Activated CD8-positive, alpha-beta memory T cell treated with anti-CD3 and anti-CD28 coated beads for 48 hours (primary cell): ENCODE measurements at regions not wholly inside any gene's neighbourhood (a gene's known extent, or its start where the extent isn't known, plus 50 kb on each side); places are given as distances from the start of the nearest gene placed in this dataset.

Experiments used
- DNase-seq, 3 experiments: peaks; one replicate each; pipeline ENCODE4 v3.0.0-alpha.2; 2020; ENCODE audit warnings: low read depth in 2 of 3, low spot score in 2 of 3

DNA sequence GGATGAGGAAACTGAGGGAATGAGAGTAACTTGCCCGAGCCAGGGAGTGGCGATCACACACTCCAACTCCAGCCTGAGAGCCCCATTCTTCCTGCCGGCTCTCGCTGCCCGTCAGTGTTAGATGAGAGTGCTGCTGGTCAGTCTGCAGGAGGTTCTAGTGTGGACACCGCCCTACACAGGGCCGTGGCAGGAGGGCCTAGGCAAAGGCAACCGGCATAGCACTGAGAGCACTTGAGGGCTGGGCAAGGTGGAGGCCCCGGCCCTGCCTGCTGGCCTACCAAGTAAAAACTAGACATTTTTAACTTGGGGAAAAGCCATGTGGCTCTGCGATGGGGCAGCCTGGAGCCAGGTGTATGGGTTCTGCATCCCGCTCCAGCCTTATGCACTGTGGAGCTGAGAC, 354.8 kb downstream of the SEC14L1 start:
- DNase-seq: no peak

DNA sequence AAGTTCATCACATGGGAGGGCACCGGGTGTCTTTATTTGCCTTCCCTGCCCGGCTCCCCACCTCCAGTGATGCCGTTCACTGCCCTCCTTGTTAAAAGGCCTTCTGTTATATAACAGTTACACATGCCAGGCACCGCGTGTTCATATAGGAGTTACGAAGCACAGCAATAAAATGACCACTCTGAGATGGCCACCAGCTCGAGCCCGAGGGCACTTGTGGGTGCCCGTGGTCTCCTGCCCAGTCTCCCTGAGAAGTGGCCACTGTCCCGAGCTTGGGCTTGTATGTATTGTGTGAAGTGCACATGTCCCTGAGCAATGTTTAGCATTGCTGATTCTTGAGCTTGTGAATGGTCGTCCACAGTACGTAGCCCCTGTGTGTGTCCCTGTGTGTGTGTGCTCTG, 355.6 kb downstream of the SEC14L1 start:
- no peak for DNase-seq

GRCh38 chr17:77496831-77497577, 356.2 kb downstream of the SEC14L1 start:
- no peak for DNase-seq

GRCh38 chr17:77497578-77497934, 356.8 kb downstream of the SEC14L1 start:
- no peak for DNase-seq

DNA sequence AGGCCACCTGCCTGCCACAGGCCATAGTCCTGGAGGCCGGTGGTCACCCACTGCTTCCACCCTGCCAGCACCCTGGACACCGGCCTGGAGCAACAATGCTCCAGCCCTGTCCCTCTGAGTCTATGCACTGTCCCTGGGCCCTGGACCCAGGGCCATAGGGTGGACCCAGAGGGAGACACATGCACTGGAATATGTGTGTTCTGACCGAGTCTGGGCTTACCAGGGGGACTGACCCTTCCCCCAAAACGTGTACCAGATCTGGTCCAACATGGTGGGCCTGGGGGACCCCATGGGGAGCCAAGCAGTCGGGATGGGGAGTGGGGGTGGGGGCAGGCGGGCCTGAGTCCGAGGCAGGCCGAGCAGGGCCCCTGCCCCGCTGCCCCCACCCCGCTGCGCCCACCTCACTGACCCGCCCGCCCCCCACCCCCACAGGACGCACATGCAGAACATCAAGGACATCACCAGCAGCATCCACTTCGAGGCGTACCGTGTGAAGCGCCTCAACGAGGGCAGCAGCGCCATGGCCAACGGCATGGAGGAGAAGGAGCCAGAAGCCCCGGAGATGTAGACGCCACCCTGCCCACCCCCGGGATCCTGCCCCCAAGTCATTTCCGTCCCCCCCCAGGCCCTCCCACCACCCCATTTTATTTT, 357.4 kb downstream of the SEC14L1 start:
- no peak for DNase-seq

GRCh38 chr17:77498791-77499698, 358.3 kb downstream of the SEC14L1 start:
- no peak for DNase-seq

GRCh38 chr17:77499699-77500435, 359.1 kb downstream of the SEC14L1 start:
- no peak for DNase-seq

DNA sequence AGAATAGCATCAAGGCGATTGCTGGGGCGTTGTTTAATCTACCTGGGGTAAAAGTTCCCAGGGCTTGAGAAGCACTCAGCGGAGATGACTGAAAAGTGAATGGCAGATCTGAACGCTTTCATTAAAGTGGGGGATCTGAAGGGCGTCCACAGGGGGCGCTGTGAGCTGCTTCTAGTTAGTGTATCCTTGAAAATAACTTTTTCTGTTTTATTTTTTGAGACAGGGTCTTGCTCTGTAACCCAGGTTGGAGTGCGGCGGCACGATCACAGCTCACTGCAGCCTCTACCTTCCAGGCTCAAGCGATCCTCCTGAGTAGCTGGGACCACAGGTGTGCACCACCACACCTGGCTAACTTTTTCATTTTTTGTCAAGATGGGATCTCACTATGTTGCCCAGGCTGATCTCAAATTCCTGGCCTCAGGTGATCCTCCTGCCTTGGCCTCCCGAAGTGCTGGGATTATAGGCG, 360.4 kb downstream of the SEC14L1 start:
- no peak for DNase-seq

DNA sequence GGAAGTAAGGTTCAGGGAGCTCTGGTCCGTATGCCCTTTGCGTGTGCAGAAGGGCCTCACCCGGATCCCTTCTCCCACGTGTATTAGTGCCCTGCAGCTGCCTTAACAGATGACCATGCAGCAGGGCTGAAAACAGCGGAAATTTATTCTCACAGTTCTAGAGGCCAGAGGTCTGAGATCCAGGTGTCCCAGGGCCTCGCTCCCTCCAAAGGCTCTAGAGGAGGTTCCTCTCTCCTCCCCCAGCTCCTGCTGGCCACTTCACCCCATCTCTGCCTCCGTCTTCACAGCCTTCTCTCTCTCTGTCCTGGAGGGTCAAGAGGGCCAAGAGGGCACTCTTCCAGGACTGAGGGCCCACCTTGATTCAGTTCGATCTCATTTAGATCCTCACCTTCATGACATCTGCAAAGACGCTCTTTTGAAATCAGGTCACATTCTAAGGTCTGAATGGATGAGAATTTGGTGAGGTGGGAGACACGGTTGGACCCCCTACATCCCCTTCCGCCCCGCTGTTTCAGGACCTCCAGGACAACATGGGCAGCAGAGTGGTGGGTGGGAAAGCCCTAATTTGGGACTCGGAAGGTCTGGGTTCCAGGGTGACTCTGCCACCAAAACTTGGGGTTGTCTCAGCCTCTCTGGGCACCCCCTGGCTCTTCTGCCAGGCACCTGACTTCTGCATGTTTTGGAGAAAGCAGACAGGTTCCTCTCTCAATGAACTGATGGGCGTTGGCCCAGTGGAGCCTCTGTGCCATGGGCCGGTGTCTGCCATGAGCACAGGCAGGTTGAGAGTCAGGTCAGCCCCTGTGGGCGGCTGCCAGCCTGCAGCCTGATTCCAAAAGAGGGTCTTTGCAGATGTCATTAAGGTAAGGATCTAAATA, 361.2 kb downstream of the SEC14L1 start:
- no peak for DNase-seq

DNA sequence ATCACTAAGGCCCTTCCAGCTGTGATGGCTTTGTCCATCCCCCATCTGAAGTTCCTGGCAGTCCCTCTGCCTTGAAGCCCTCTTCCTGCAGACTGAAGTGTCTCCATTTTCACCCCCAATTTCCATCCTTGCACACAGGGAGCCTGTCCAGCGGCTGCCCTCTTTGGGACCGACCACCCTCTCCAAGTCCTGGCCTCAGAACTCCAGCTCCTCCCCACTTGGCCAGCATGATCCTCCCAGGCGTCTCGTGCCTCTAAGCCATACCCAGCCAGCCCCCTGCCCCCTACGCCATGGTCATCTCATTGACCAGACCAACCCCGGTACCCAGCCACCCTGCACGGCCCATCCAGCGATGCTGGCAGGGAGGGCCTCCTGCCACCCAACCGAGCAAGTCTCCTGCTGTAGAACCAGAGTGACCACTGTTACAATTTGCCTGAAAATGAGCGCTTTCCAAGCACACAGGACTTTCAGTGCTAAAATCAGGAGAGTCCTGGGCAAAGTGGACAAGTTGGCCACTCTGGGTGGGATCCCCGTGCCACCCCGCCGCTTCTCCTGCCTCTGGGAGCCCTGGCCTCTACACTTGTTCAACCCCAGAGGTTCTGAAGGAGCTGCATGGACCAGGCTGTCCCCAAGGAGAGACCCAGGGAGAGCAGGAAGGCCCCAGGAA, 362.0 kb downstream of the SEC14L1 start:
- DNase-seq: no peak

- no peak for DNase-seq
Measured at GRCh38 chr17:77503293-77503655, 362.5 kb downstream of the SEC14L1 start.

DNA sequence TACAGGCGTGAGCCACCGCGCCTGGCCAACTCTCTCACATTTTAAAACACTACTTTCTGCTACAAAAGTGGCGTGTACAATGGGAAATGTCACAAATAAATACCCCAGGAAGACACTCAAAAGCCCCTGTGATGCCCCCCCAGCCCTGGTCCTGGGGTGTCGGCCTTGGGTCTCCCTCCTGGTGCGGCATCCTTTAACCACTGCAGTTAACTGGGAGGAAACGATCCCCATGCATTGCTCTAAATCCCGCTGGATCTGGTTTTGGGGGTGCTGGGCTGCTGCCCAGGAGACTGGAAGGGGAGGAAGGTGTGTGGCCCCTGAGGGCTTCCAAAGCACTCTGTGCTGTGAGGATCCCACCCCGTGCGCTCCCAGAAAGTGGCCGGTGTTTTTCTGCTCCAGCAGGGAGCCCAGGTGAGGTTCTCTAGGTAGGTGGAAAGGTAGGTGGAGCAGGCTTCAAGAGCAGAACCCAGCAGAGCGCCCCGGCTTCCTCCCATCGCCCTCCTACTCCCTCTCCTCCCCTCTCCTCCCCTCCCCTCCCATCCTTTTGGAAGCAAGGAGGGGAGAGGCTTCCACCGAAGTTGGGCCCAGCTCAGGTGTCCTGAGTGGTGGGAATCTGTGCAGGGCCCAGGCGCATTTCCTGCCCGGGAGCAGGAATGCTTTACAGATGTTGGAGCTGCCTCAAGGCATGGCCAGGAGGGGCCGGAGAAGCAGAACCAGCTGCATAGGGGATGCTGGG, 363.3 kb downstream of the SEC14L1 start:
- no peak for DNase-seq

DNA sequence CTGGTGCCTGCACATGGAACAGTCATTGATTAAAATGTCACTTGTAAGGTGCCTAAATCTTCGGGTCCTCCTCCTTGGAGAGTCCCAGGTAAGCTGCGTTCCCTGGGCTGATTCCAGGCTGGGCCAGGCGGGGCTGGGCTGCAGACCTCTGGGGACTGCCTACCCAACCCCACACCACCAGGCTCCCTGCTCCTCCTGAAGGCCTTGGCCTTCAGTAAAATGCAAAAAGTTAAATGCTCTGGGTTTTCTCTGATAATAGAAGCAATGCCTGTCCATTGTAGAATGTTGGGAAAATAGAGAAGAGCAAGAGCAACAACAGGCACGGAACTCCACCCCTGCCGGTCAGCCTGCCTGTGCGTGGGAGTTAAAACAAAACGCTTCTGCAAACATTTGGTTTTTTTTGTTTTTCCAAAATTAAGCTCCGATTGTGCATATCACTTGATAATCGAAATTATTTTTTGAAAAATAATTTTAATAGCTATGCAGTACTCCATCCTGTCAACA, 363.9 kb downstream of the SEC14L1 start:
- no peak for DNase-seq

- DNase-seq: no peak
Measured at GRCh38 chr17:77505181-77505639, 364.4 kb downstream of the SEC14L1 start.

- DNase-seq: no peak
Measured at GRCh38 chr17:77506371-77506991, 365.7 kb downstream of the SEC14L1 start.

- DNase-seq: no peak
Measured at GRCh38 chr17:77507111-77507885, 366.5 kb downstream of the SEC14L1 start.

DNA sequence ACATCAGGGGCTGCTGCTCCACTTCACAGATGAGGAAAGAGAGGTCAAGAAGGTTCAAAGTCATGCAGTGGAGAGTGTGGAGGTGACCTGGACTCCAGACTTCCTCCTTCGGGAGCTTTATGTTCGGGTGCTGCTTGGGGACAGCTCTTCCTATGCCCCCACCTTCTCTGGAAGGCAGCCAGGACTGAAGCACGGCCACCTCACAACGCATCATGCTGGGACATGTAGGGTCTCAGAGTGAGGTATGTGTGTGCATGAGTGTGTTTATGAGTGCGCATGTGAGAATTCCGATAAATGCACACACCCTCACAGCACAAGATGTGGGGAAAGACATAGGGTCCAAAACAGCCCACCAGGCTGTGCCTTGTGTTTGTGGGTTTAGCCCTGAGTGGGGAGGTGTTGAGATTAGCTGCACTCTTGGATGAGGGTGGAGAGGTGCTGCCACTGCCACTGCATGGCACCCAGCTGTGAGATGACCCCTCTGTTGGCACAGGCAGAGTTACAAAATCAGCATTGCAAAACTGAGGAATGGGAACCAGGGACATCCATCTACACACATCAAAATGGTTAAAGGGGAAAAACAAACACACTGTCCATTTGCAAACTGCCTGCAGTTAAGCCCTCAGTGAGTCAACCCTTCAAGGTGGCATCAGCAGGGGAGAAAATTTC, 367.4 kb downstream of the SEC14L1 start:
- no peak for DNase-seq
